GM21619 (cell line): ENCODE measurements at regions not wholly inside any gene's neighbourhood (a gene's known extent, or its start where the extent isn't known, plus 50 kb on each side); places are given as distances from the start of the nearest gene placed in this dataset.

Experiments
- ATAC-seq: cut with Tn5 transposase; IDR thresholded peaks from one replicate; pipeline ENCODE4 v1.9.1; 2021; ENCODE audit not compliant: unreplicated experiment

DNA sequence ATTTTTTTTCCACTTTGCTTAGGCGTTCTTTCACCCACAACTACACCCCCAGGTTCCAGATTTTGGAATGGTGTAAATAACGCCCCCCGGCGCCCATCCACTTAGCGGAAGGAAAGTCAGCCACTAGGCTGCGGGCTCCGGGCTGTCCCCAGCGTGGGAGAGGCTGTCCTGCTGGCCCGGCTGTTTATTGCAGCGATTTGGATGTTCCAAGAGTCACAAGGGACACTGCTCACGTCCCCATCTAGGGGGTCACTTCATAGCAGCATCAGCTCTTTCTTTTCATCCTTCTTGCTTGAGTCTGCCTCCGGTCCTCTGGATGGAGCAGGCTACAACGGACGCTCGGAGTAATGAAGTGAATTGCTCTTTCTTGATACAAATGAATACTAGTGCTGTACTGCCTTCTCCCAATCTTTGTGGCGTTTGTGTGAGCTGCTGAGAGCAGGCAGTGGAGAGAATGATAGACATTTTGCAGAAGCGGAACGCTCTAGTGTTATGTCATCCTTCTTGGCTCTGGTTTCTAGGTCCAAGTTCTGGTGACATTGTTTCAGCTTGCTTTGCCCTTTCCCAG is 50.7 kb upstream of the PAIP2B start:
- ATAC-seq = no peak

GRCh38 chr2:71277147-71277475 is 50.2 kb upstream of the PAIP2B start:
- no peak for ATAC-seq

DNA sequence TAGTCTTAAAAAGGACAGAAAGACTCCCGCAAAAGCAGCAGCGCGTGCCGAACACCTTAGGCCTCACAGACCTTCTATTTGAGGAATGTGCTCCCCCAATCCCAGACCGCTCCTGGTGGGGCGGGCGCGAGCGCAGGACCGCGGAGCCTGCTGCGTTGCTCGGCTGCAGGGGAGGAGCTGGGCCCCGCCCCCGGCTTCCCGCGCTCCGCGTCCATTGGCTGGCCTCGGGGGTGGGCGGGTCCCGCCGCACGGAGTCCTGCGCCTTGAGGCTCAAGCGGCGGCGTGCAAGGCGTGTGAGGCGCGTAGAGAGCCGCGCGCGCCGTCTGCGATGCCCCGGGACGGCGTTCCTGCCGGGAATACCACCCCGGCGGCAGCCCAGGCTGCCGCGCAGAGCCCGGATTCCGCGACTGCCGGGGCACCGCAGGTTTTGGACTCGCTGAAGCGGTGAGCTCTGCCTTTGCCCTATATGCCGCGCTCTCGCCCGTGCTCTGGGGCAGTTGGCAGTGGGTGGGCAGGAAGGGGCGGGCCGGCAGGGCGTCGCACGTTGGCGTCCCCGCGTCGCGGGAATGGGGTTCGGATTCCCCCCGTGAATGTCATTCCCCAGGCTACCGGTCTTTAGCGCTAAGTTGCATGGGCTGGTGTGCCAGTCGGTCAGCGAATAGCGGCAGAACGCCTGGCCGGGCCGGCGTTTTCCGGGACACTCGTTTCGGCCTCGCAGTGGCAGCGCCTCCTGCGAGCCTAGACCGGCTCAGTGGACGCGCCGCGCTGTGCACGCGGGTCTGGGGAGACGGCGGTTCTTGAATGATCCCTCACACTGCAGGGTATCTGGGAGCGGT is 49.6 kb upstream of the PAIP2B start:
- ATAC-seq = peak; percentile 97
